OCI-LY7 (cell line): ENCODE measurements at regions not wholly inside any gene's neighbourhood (a gene's known extent, or its start where the extent isn't known, plus 50 kb on each side); places are given as distances from the start of the nearest gene placed in this dataset.

Experiments
- BruUV-seq: library from RNA; stranded (reverse); fragments of 400-500 nt; replicated peaks from 2 replicates; lab custom pipeline; 2021; lab: Mats Ljungman, UMichigan
- CTCF ChIA-PET: fragments of 300-600 bp; sonication (Branson Sonifier 250); formaldehyde crosslinking; loops from one replicate; lab custom pipeline; 2022; ENCODE audit warnings: antibody characterized with exemption; ENCODE audit not compliant: unreplicated experiment; lab: Charles Lee
- POLR2A ChIA-PET: fragments of 300-600 bp; sonication (Branson Sonifier 250); formaldehyde crosslinking; loops from one replicate; lab custom pipeline; 2022; ENCODE audit warnings: antibody characterized with exemption; lab: Charles Lee
- DNase-seq: peaks from one replicate; pipeline ENCODE4 v3.0.0-alpha.2; 2015; ENCODE audit warnings: low spot score
- H2AFZ ChIP-seq: fragments of 200-600 bp; sonication (generic), shearing (Covaris generic); 2 replicates; pipeline ENCODE4 v1.6.1; 2014; ENCODE audit warnings: mild to moderate bottlenecking, antibody characterized with exemption, low read length, moderate library complexity
- H3K27ac ChIP-seq: fragments of 200-600 bp; sonication (generic); 2 replicates; pipeline ENCODE4 v1.5.1; 2014; ENCODE audit warnings: mixed run types, low read depth, mild to moderate bottlenecking, moderate library complexity, low read length, inconsistent platforms; ENCODE audit not compliant: poor library complexity, severe bottlenecking
- H3K36me3 ChIP-seq: fragments of 200-600 bp; sonication (generic); 2 replicates; pipeline ENCODE4 v1.6.1; 2014; ENCODE audit warnings: mild to moderate bottlenecking, antibody characterized with exemption, low read length, moderate library complexity, mixed read lengths; ENCODE audit not compliant: insufficient read depth
- H3K4me1 ChIP-seq: fragments of 200-600 bp; sonication (generic); 2 replicates; pipeline ENCODE4 v1.5.1; 2014; ENCODE audit warnings: mild to moderate bottlenecking, low read length; ENCODE audit not compliant: insufficient read depth, poor library complexity, severe bottlenecking
- H3K4me2 ChIP-seq: fragments of 200-600 bp; sonication (generic); 2 replicates; pipeline ENCODE4 v1.6.1; 2014; ENCODE audit warnings: mild to moderate bottlenecking, low read length
- H3K4me3 ChIP-seq: fragments of 200-600 bp; sonication (generic); 2 replicates; pipeline ENCODE4 v1.5.1; 2014; ENCODE audit warnings: mild to moderate bottlenecking, low read depth, low read length; ENCODE audit not compliant: poor library complexity, severe bottlenecking
- H3K79me2 ChIP-seq: fragments of 200-600 bp; sonication (generic); 2 replicates; pipeline ENCODE4 v1.6.1; 2016; ENCODE audit warnings: low read depth, mild to moderate bottlenecking, low read length, moderate library complexity, mixed read lengths; ENCODE audit not compliant: insufficient read depth
- H3K9me2 ChIP-seq: fragments of 200-600 bp; sonication (generic); 2 replicates; pipeline ENCODE4 v1.6.1; 2016; ENCODE audit warnings: mild to moderate bottlenecking, low read length, mixed read lengths; ENCODE audit not compliant: insufficient read depth
- H3K9me3 ChIP-seq: fragments of 200-600 bp; sonication (generic); 2 replicates; pipeline ENCODE4 v1.6.1; 2014; ENCODE audit warnings: mild to moderate bottlenecking, mixed run types, low read length, mixed read lengths
- H4K20me1 ChIP-seq: fragments of 200-600 bp; sonication (generic); 2 replicates; pipeline ENCODE4 v1.6.1; 2014; ENCODE audit warnings: mild to moderate bottlenecking, antibody characterized with exemption, low read length, moderate library complexity, mixed read lengths; ENCODE audit not compliant: insufficient read depth
- CTCF ChIP-seq: fragments of 200-600 bp; sonication (generic); conservative IDR thresholded peaks from 2 replicates; pipeline ENCODE4 v1.5.1; 2014; ENCODE audit warnings: mild to moderate bottlenecking, antibody characterized with exemption, low read length, moderate library complexity, mixed read lengths
- EZH2phosphoT487 ChIP-seq: fragments of 200-600 bp; sonication (generic); IDR thresholded peaks from 2 replicates; pipeline ENCODE4 v1.6.1; 2018; ENCODE audit warnings: low read depth, borderline replicate concordance, mild to moderate bottlenecking, mixed run types, antibody characterized with exemption, low read length, moderate library complexity, mixed read lengths
- intact Hi-C: fragments of 100-400 bp; cut with micrococcal nuclease; formaldehyde crosslinking; loops from one replicate; pipeline ENCODE4 v1.10.0; 2022; ENCODE audit not compliant: unreplicated experiment

- CTCF ChIA-PET: no interaction called here
- no peak for TF ChIP-seq EZH2phosphoT487
- no peak for TF ChIP-seq CTCF
- Histone ChIP-seq H3K4me1 (no peaks in the 10 kb centered on the region), H4K20me1 (no peaks in the 10 kb centered on the region), H3K4me3 (no peak overlapping the region), H3K79me2 (no peaks in the 10 kb centered on the region), H3K36me3 (no peaks in the 10 kb centered on the region), H3K27ac (no peak overlapping the region), H2AFZ (no peak overlapping the region), H3K9me2 (no peaks in the 10 kb centered on the region), H3K9me3 (no peaks in the 10 kb centered on the region), H3K4me2 (no peak overlapping the region)
- intact Hi-C loops: no loop called here
- BruUV-seq: no TSS peak
- no peak for DNase-seq
- POLR2A ChIA-PET: no interaction called here
These were observed 336.7 kb downstream of the DHX35 start for GRCh38 chr20:39298571-39299506.

- Histone ChIP-seq H3K27ac (no peak overlapping the region), H4K20me1 (no peaks in the 10 kb centered on the region), H3K4me3 (no peak overlapping the region), H3K9me2 (no peaks in the 10 kb centered on the region), H3K79me2 (no peaks in the 10 kb centered on the region), H3K36me3 (no peaks in the 10 kb centered on the region), H3K4me2 (no peak overlapping the region), H3K4me1 (no peaks in the 10 kb centered on the region), H2AFZ (no peak overlapping the region), H3K9me3 (no peaks in the 10 kb centered on the region)
- CTCF ChIA-PET: no interaction called here
- intact Hi-C loops: no loop called here
- BruUV-seq: no TSS peak
- DNase-seq: no peak
- no peak for TF ChIP-seq CTCF
- TF ChIP-seq EZH2phosphoT487: no peak
- POLR2A ChIA-PET: no interaction called here
These were observed 336.0 kb downstream of the DHX35 start for GRCh38 chr20:39298121-39298520.

GRCh38 chr20:39295301-39295700, 333.2 kb downstream of the DHX35 start:
- intact Hi-C loops: no loop called here
- Histone ChIP-seq H3K4me1 (no peaks in the 10 kb centered on the region), H3K4me3 (no peak overlapping the region), H4K20me1 (no peaks in the 10 kb centered on the region), H3K9me2 (no peaks in the 10 kb centered on the region), H3K9me3 (no peaks in the 10 kb centered on the region), H3K4me2 (no peak overlapping the region), H2AFZ (no peak overlapping the region), H3K27ac (no peak overlapping the region), H3K79me2 (no peaks in the 10 kb centered on the region), H3K36me3 (no peaks in the 10 kb centered on the region)
- TF ChIP-seq CTCF (no peak), EZH2phosphoT487 (no peak)
- ChIA-PET POLR2A (interaction anchor here (0.6 kb wide), 2 partner anchors 33 to 240 kb away, joined by 5 to 10 read pairs; no protein-coding TSS in a partner anchor), CTCF (no interaction called here)
- DNase-seq: no peak
- no TSS peak for BruUV-seq
